GM12872 (cell line): ENCODE measurements at regions not wholly inside any gene's neighbourhood (a gene's known extent, or its start where the extent isn't known, plus 50 kb on each side); places are given as distances from the start of the nearest gene placed in this dataset.

Experiments used
- CTCF ChIP-seq: IDR thresholded peaks from 3 replicates; pipeline ENCODE4 v1.5.1; 2011; ENCODE audit warnings: low read depth, mild to moderate bottlenecking, low read length, moderate library complexity; ENCODE audit not compliant: insufficient read depth

DNA sequence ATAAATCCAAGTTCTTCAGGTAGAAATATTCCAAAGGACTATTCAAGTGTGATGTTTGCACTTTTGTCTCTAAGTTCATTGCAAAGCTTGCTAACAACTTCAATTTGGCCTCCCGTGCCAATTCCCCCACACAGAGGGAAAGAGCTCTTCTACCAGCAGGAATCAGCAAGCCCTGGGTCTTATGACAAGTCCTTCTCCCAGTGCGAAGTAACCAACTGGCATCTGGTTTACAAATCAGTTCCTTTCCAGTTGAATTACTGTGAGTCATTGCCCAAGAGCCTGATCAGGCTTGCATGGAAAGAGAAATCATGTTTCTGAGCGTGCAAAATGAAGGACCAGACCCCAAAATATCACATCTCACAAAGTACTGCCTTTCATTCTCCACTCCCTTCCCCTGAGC lies 62.7 kb upstream of the SLCO3A1 start:
- no peak for TF ChIP-seq CTCF

DNA sequence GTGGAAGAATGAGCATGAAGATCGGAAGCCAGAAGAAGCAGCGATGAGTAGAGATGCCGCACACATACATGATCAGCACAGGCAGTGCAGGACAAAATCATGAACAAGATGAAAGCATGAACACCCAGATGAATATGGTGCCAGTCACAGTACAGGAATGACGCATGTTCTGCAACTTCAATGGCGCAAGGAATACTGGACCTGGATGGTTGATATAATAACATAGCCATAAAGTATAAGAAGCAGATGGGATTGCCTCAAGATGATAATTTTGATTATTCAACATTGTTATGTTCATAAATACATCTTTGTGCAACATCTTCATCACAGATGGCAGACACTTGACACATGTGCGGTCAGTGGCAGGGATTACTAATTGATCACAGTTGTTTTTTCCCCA lies 59.7 kb upstream of the SLCO3A1 start:
- no peak for TF ChIP-seq CTCF

DNA sequence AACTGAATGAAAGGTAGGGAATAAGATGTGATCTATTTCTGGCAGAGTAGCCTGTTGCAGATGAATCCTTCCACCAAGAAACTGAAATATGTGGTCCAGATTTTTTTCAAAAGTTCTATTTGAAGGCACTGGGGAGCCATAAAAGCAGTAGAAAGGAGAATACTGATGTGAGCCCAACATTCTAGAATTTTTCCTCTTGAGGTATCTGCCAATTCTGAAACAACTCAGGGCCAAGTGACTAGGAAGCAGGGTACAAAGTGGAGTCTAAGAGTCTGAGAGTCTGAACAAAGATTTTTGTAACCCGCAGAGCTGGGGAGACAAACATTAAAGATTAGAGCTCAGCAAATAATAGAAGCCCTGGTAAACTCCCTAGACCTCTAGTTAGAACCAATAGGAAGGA lies 58.3 kb upstream of the SLCO3A1 start:
- TF ChIP-seq CTCF: no peak

GRCh38 chr15:91801836-91802534 lies 51.5 kb upstream of the SLCO3A1 start:
- TF ChIP-seq CTCF: no peak

GRCh38 chr15:91803260-91803659 lies 50.2 kb upstream of the SLCO3A1 start:
- TF ChIP-seq CTCF: no peak
